ENCODE measurements at regions not wholly inside any gene's neighbourhood (a gene's known extent, or its start where the extent isn't known, plus 50 kb on each side); places are given as distances from the start of the nearest gene placed in this dataset.
"Not testable (repeated sequence)": the region's sequence is repeated elsewhere in the genome, so short reads cannot be mapped to it uniquely, and the experiment has no call there.

GRCh38 chr5:91797576-91797975 is 414.5 kb upstream of the ARRDC3 start:
- H3K9me3 ChIP-seq (ENCODE audit: control insufficient read depth, insufficient read depth, low read length), result peaks cover 14% of the 10 kb centered on the region
- H3K36me3 ChIP-seq (ENCODE audit: control insufficient read depth, insufficient read depth, low read length), result no peaks in the 10 kb centered on the region
- no peak overlapping the region for H3K9ac ChIP-seq (ENCODE audit: low read depth, low read length)
- H3K4me1 ChIP-seq (ENCODE audit: control insufficient read depth, insufficient read depth, low read length), result no peaks in the 10 kb centered on the region
- H3K27ac ChIP-seq (ENCODE audit: low read depth, low read length), result no peak overlapping the region
- H3K27me3 ChIP-seq (ENCODE audit: control insufficient read depth, insufficient read depth, low read length), result no peaks in the 10 kb centered on the region
- H3K4me3 ChIP-seq (ENCODE audit: low read depth, low read length), result no peak overlapping the region

- Histone ChIP-seq H3K27me3 (ENCODE audit: control insufficient read depth, insufficient read depth, low read length) (no peaks in the 10 kb centered on the region), H3K27ac (ENCODE audit: low read depth, low read length) (no peak overlapping the region), H3K4me1 (ENCODE audit: control insufficient read depth, insufficient read depth, low read length) (no peaks in the 10 kb centered on the region), H3K36me3 (ENCODE audit: control insufficient read depth, insufficient read depth, low read length) (no peaks in the 10 kb centered on the region), H3K4me3 (ENCODE audit: low read depth, low read length) (no peak overlapping the region), H3K9me3 (ENCODE audit: control insufficient read depth, insufficient read depth, low read length) (no peaks in the 10 kb centered on the region), H3K9ac (ENCODE audit: low read depth, low read length) (no peak overlapping the region)
Measured at GRCh38 chr5:91794856-91795548, 411.9 kb upstream of the ARRDC3 start.

GRCh38 chr5:91794455-91794854 is 411.3 kb upstream of the ARRDC3 start:
- no peaks in the 10 kb centered on the region for H3K36me3 ChIP-seq (ENCODE audit: control insufficient read depth, insufficient read depth, low read length)
- H3K27me3 ChIP-seq (ENCODE audit: control insufficient read depth, insufficient read depth, low read length), result no peaks in the 10 kb centered on the region
- no peak overlapping the region for H3K4me3 ChIP-seq (ENCODE audit: low read depth, low read length)
- H3K4me1 ChIP-seq (ENCODE audit: control insufficient read depth, insufficient read depth, low read length), result no peaks in the 10 kb centered on the region
- no peaks in the 10 kb centered on the region for H3K9me3 ChIP-seq (ENCODE audit: control insufficient read depth, insufficient read depth, low read length)
- no peak overlapping the region for H3K27ac ChIP-seq (ENCODE audit: low read depth, low read length)
- H3K9ac ChIP-seq (ENCODE audit: low read depth, low read length), result no peak overlapping the region

- Histone ChIP-seq H3K36me3 (ENCODE audit: control insufficient read depth, insufficient read depth, low read length) (no peaks in the 10 kb centered on the region), H3K9ac (ENCODE audit: low read depth, low read length) (no peak overlapping the region), H3K4me1 (ENCODE audit: control insufficient read depth, insufficient read depth, low read length) (peaks cover 11% of the 10 kb centered on the region), H3K9me3 (ENCODE audit: control insufficient read depth, insufficient read depth, low read length) (no peaks in the 10 kb centered on the region; the same call in 1 of the 2 replicates), H3K27me3 (ENCODE audit: control insufficient read depth, insufficient read depth, low read length) (no peaks in the 10 kb centered on the region), H3K27ac (ENCODE audit: low read depth, low read length) (no peak overlapping the region), H3K4me3 (ENCODE audit: low read depth, low read length) (no peak overlapping the region)
Measured at GRCh38 chr5:91787718-91788117, 404.6 kb upstream of the ARRDC3 start.

GRCh38 chr5:91777671-91778070 is 394.6 kb upstream of the ARRDC3 start:
- H3K27me3 ChIP-seq (ENCODE audit: control insufficient read depth, insufficient read depth, low read length), result no peaks in the 10 kb centered on the region
- no peaks in the 10 kb centered on the region for H3K9me3 ChIP-seq (ENCODE audit: control insufficient read depth, insufficient read depth, low read length)
- no peaks in the 10 kb centered on the region for H3K36me3 ChIP-seq (ENCODE audit: control insufficient read depth, insufficient read depth, low read length)
- peaks cover 8% of the 10 kb centered on the region for H3K4me1 ChIP-seq (ENCODE audit: control insufficient read depth, insufficient read depth, low read length)
- no peak overlapping the region for H3K27ac ChIP-seq (ENCODE audit: low read depth, low read length)
- H3K9ac ChIP-seq (ENCODE audit: low read depth, low read length), result no peak overlapping the region
- H3K4me3 ChIP-seq (ENCODE audit: low read depth, low read length), result no peak overlapping the region

GRCh38 chr5:91776249-91776648 is 393.1 kb upstream of the ARRDC3 start:
- H3K36me3 ChIP-seq (ENCODE audit: control insufficient read depth, insufficient read depth, low read length), result no peaks in the 10 kb centered on the region
- H3K4me1 ChIP-seq (ENCODE audit: control insufficient read depth, insufficient read depth, low read length), result peaks cover 8% of the 10 kb centered on the region
- H3K27me3 ChIP-seq (ENCODE audit: control insufficient read depth, insufficient read depth, low read length), result no peaks in the 10 kb centered on the region
- H3K9me3 ChIP-seq (ENCODE audit: control insufficient read depth, insufficient read depth, low read length), result no peaks in the 10 kb centered on the region
- H3K9ac ChIP-seq (ENCODE audit: low read depth, low read length), result no peak overlapping the region
- no peak overlapping the region for H3K27ac ChIP-seq (ENCODE audit: low read depth, low read length)
- H3K4me3 ChIP-seq (ENCODE audit: low read depth, low read length), result no peak overlapping the region

- Histone ChIP-seq H3K4me3 (ENCODE audit: low read depth, low read length) (no peak overlapping the region), H3K27ac (ENCODE audit: low read depth, low read length) (no peak overlapping the region), H3K4me1 (ENCODE audit: control insufficient read depth, insufficient read depth, low read length) (peaks cover 17% of the 10 kb centered on the region), H3K36me3 (ENCODE audit: control insufficient read depth, insufficient read depth, low read length) (no peaks in the 10 kb centered on the region), H3K9ac (ENCODE audit: low read depth, low read length) (no peak overlapping the region), H3K9me3 (ENCODE audit: control insufficient read depth, insufficient read depth, low read length) (no peaks in the 10 kb centered on the region), H3K27me3 (ENCODE audit: control insufficient read depth, insufficient read depth, low read length) (no peaks in the 10 kb centered on the region)
Measured at GRCh38 chr5:91770400-91770799, 387.3 kb upstream of the ARRDC3 start.

GRCh38 chr5:91757383-91757782 is 374.3 kb upstream of the ARRDC3 start:
- not testable (repeated sequence) for H3K27ac ChIP-seq (ENCODE audit: low read depth, low read length); H3K36me3 ChIP-seq (ENCODE audit: control insufficient read depth, insufficient read depth, low read length); H3K9ac ChIP-seq (ENCODE audit: low read depth, low read length); H3K4me1 ChIP-seq (ENCODE audit: control insufficient read depth, insufficient read depth, low read length); H3K9me3 ChIP-seq (ENCODE audit: control insufficient read depth, insufficient read depth, low read length); H3K27me3 ChIP-seq (ENCODE audit: control insufficient read depth, insufficient read depth, low read length); H3K4me3 ChIP-seq (ENCODE audit: low read depth, low read length)

- no peak overlapping the region for H3K27ac ChIP-seq (ENCODE audit: low read depth, low read length)
- no peaks in the 10 kb centered on the region for H3K9me3 ChIP-seq (ENCODE audit: control insufficient read depth, insufficient read depth, low read length)
- H3K4me3 ChIP-seq (ENCODE audit: low read depth, low read length), result no peak overlapping the region
- H3K4me1 ChIP-seq (ENCODE audit: control insufficient read depth, insufficient read depth, low read length), result no peaks in the 10 kb centered on the region
- no peaks in the 10 kb centered on the region for H3K27me3 ChIP-seq (ENCODE audit: control insufficient read depth, insufficient read depth, low read length)
- no peaks in the 10 kb centered on the region for H3K36me3 ChIP-seq (ENCODE audit: control insufficient read depth, insufficient read depth, low read length)
- no peak overlapping the region for H3K9ac ChIP-seq (ENCODE audit: low read depth, low read length)
Measured at GRCh38 chr5:91754990-91755389, 371.9 kb upstream of the ARRDC3 start.

- Histone ChIP-seq H3K27ac (ENCODE audit: low read depth, low read length) (peak overlapping the region; percentile 62), H3K4me1 (ENCODE audit: control insufficient read depth, insufficient read depth, low read length) (peaks cover 44% of the 10 kb centered on the region)
- not testable (repeated sequence) for H3K9me3 ChIP-seq (ENCODE audit: control insufficient read depth, insufficient read depth, low read length); H3K4me3 ChIP-seq (ENCODE audit: low read depth, low read length); H3K36me3 ChIP-seq (ENCODE audit: control insufficient read depth, insufficient read depth, low read length); H3K27me3 ChIP-seq (ENCODE audit: control insufficient read depth, insufficient read depth, low read length); H3K9ac ChIP-seq (ENCODE audit: low read depth, low read length)
Measured at GRCh38 chr5:91744470-91744869, 361.4 kb upstream of the ARRDC3 start.

GRCh38 chr5:91742550-91742949 is 359.4 kb upstream of the ARRDC3 start:
- no peak overlapping the region for H3K27ac ChIP-seq (ENCODE audit: low read depth, low read length)
- no peaks in the 10 kb centered on the region for H3K9me3 ChIP-seq (ENCODE audit: control insufficient read depth, insufficient read depth, low read length)
- H3K27me3 ChIP-seq (ENCODE audit: control insufficient read depth, insufficient read depth, low read length), result no peaks in the 10 kb centered on the region
- H3K36me3 ChIP-seq (ENCODE audit: control insufficient read depth, insufficient read depth, low read length), result no peaks in the 10 kb centered on the region
- H3K4me1 ChIP-seq (ENCODE audit: control insufficient read depth, insufficient read depth, low read length), result peaks cover 44% of the 10 kb centered on the region
- H3K4me3 ChIP-seq (ENCODE audit: low read depth, low read length), result no peak overlapping the region
- no peak overlapping the region; the same call in 1 of the 2 replicates for H3K9ac ChIP-seq (ENCODE audit: low read depth, low read length)

All from HUES48 (cell line).